ENCODE measurements at regions not wholly inside any gene's neighbourhood (a gene's known extent, or its start where the extent isn't known, plus 50 kb on each side); places are given as distances from the start of the nearest gene placed in this dataset.

DNA sequence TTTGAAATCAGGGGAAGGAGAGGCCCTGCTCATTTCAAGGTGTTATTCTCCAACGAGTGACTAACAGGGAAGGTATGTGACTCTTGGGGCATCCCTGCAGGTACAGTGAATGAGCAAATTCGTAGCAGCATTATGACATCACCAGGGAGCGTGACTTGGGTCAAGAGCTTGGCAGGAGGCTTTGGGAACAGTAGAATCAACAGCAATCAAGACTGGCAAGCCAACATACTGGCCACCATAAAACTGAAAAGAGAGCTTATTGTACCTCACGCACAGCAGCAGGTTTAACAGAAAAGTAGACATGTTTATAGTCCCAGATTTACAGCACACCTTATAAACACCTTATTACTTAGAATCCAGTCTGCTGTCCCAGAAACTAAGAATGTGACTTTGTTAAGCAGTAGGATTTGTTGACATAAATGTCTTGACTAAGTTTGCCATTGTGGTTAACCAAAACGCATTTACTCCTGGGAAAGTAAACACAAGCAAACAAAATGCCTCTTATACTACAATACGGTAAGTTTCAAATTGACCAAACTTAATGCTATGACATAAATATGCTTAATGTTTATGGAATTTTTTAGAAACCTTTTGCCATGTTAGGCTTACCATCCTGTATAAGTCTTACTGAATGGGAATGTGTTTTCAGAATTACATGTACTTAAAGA lies 297.8 kb downstream of the NPR3 start:
- Histone ChIP-seq H4K20me1 (ENCODE audit: control insufficient read depth, extremely low read depth, insufficient read depth, low read length) (no peaks in the 10 kb centered on the region), H3K4me2 (ENCODE audit: control insufficient read depth, extremely low read depth, insufficient read depth, low read depth, low read length) (peak overlapping the region; percentile 16), H3K9ac (ENCODE audit: control insufficient read depth, extremely low read depth, insufficient read depth, low read length) (no peak overlapping the region), H3K36me3 (ENCODE audit: control insufficient read depth in 2 of 2, extremely low read depth in 1 of 2, insufficient read depth in 2 of 2, low read length in 2 of 2) (no peaks in the 10 kb centered on the region), H3K9me1 (ENCODE audit: control insufficient read depth, extremely low read depth, insufficient read depth, low read length) (no peaks in the 10 kb centered on the region), H3K4me1 (ENCODE audit: control insufficient read depth, extremely low read depth, insufficient read depth, low read length) (peaks cover 5% of the 10 kb centered on the region), H3K4me3 (ENCODE audit: control insufficient read depth in 2 of 3, extremely low read depth in 1 of 3, insufficient read depth in 2 of 3, low read depth in 1 of 3, low read length in 3 of 3) (no peak overlapping the region), H3K79me2 (ENCODE audit: control insufficient read depth, insufficient read depth, low read length) (no peaks in the 10 kb centered on the region), H2AFZ (ENCODE audit: control insufficient read depth, low read length) (no peak overlapping the region), H3K27me3 (ENCODE audit: control insufficient read depth, extremely low read depth, insufficient read depth, low read length) (no peaks in the 10 kb centered on the region), H3K9me3 (ENCODE audit: control insufficient read depth, low read depth, low read length) (no peaks in the 10 kb centered on the region), H3K27ac (ENCODE audit: control insufficient read depth, insufficient read depth, low read length) (no peak overlapping the region)
- no peak for TF ChIP-seq EZH2 (IDR thresholded peaks at IDR 0.05; ENCODE audit: low read length)
- TF ChIP-seq, protein P1, sequence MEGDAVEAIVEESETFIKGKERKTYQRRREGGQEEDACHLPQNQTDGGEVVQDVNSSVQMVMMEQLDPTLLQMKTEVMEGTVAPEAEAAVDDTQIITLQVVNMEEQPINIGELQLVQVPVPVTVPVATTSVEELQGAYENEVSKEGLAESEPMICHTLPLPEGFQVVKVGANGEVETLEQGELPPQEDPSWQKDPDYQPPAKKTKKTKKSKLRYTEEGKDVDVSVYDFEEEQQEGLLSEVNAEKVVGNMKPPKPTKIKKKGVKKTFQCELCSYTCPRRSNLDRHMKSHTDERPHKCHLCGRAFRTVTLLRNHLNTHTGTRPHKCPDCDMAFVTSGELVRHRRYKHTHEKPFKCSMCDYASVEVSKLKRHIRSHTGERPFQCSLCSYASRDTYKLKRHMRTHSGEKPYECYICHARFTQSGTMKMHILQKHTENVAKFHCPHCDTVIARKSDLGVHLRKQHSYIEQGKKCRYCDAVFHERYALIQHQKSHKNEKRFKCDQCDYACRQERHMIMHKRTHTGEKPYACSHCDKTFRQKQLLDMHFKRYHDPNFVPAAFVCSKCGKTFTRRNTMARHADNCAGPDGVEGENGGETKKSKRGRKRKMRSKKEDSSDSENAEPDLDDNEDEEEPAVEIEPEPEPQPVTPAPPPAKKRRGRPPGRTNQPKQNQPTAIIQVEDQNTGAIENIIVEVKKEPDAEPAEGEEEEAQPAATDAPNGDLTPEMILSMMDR (optimal IDR thresholded peaks at IDR 0.05 in 1 of 3, IDR thresholded peaks at IDR 0.05 in 1 of 3, conservative IDR thresholded peaks at IDR 0.05 in 1 of 3; ENCODE audit: extremely low read depth in 1 of 3, insufficient read depth in 2 of 3, low read length in 3 of 3) = no peak
- FAIRE-seq (peak; percentile 23), DNase-seq (ENCODE audit: low read depth, low spot score) (peak; percentile 71)
- dilution Hi-C loops (cut with MboI; ENCODE audit: extremely low pct_ligation_motif_present, low sequenced_read_pairs) = no loop called here

DNA sequence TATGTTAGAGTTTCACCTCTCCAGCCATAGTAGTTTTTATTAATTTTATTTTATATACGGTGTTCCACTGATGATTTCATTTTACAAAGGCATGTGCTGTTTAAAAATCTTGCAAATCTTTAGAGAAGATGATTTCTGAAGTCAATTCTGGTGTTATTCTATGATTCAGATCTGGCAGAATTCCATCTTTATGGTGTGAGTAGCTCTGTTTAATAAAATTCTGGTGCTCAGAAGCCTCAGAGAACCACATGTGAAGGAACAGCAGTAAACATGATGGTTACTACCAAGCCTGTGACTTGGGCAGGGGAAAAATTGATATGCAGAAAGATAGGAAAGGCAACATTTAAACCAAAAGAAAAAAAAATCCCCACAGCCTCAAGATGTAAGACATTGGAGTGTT lies 299.7 kb downstream of the NPR3 start:
- DNase-seq (ENCODE audit: low read depth, low spot score) (no peak), FAIRE-seq (no peak)
- H3K9me1 ChIP-seq (ENCODE audit: control insufficient read depth, extremely low read depth, insufficient read depth, low read length) = no peaks in the 10 kb centered on the region
- H3K4me1 ChIP-seq (ENCODE audit: control insufficient read depth, extremely low read depth, insufficient read depth, low read length) = peaks cover 5% of the 10 kb centered on the region
- H3K27ac ChIP-seq (ENCODE audit: control insufficient read depth, insufficient read depth, low read length) = no peak overlapping the region
- dilution Hi-C loops (cut with MboI; ENCODE audit: extremely low pct_ligation_motif_present, low sequenced_read_pairs) = no loop called here
- H3K4me2 ChIP-seq (ENCODE audit: control insufficient read depth, extremely low read depth, insufficient read depth, low read depth, low read length) = no peak overlapping the region
- no peaks in the 10 kb centered on the region for H3K36me3 ChIP-seq (ENCODE audit: control insufficient read depth in 2 of 2, extremely low read depth in 1 of 2, insufficient read depth in 2 of 2, low read length in 2 of 2)
- H3K27me3 ChIP-seq (ENCODE audit: control insufficient read depth, extremely low read depth, insufficient read depth, low read length) = no peaks in the 10 kb centered on the region
- no peak overlapping the region for H3K4me3 ChIP-seq (ENCODE audit: control insufficient read depth in 2 of 3, extremely low read depth in 1 of 3, insufficient read depth in 2 of 3, low read depth in 1 of 3, low read length in 3 of 3)
- no peaks in the 10 kb centered on the region for H3K9me3 ChIP-seq (ENCODE audit: control insufficient read depth, low read depth, low read length)
- H4K20me1 ChIP-seq (ENCODE audit: control insufficient read depth, extremely low read depth, insufficient read depth, low read length) = no peaks in the 10 kb centered on the region
- TF ChIP-seq EZH2 (IDR thresholded peaks at IDR 0.05; ENCODE audit: low read length) = no peak
- TF ChIP-seq, protein P1 (optimal IDR thresholded peaks at IDR 0.05 in 1 of 3, IDR thresholded peaks at IDR 0.05 in 1 of 3, conservative IDR thresholded peaks at IDR 0.05 in 1 of 3; ENCODE audit: extremely low read depth in 1 of 3, insufficient read depth in 2 of 3, low read length in 3 of 3) = no peak
- no peak overlapping the region for H2AFZ ChIP-seq (ENCODE audit: control insufficient read depth, low read length)
- no peaks in the 10 kb centered on the region for H3K79me2 ChIP-seq (ENCODE audit: control insufficient read depth, insufficient read depth, low read length)
- H3K9ac ChIP-seq (ENCODE audit: control insufficient read depth, extremely low read depth, insufficient read depth, low read length) = no peak overlapping the region
